HG03039 (cell line): ENCODE measurements at regions not wholly inside any gene's neighbourhood (a gene's known extent, or its start where the extent isn't known, plus 50 kb on each side); places are given as distances from the start of the nearest gene placed in this dataset.
"Not testable (repeated sequence)": the region's sequence is repeated elsewhere in the genome, so short reads cannot be mapped to it uniquely, and the experiment has no call there.

ENCODE experiments used
- ATAC-seq: cut with Tn5 transposase; IDR thresholded peaks from one replicate; pipeline ENCODE4 v1.9.1; 2021; ENCODE audit warnings: mild to moderate bottlenecking, moderate library complexity; ENCODE audit not compliant: unreplicated experiment

GRCh38 chr7:83739527-83739926 is 90.6 kb upstream of the SEMA3E start:
- ATAC-seq = no peak

- ATAC-seq = no peak
Measured at GRCh38 chr7:83738291-83738835, 89.4 kb upstream of the SEMA3E start.

GRCh38 chr7:83732305-83732704 is 83.4 kb upstream of the SEMA3E start:
- ATAC-seq = no peak

- no peak for ATAC-seq
Measured at GRCh38 chr7:83731154-83731553, 82.2 kb upstream of the SEMA3E start.

GRCh38 chr7:83716923-83717322 is 68.0 kb upstream of the SEMA3E start:
- ATAC-seq = not testable (repeated sequence)

GRCh38 chr7:83708531-83708930 is 59.6 kb upstream of the SEMA3E start:
- peak; percentile 58 for ATAC-seq

- ATAC-seq = no peak
Measured at GRCh38 chr7:83704564-83704963, 55.6 kb upstream of the SEMA3E start.

GRCh38 chr7:83702446-83702845 is 53.5 kb upstream of the SEMA3E start:
- ATAC-seq = no peak

GRCh38 chr7:83701736-83702135 is 52.8 kb upstream of the SEMA3E start:
- no peak for ATAC-seq
